Ishikawa (cell line): ENCODE measurements at regions not wholly inside any gene's neighbourhood (a gene's known extent, or its start where the extent isn't known, plus 50 kb on each side); places are given as distances from the start of the nearest gene placed in this dataset.

Source experiments
- CEBPB ChIP-seq: IDR thresholded peaks from 2 replicates; pipeline ENCODE4 v1.6.1; 2012
- CREB1 ChIP-seq: IDR thresholded peaks from 2 replicates; pipeline ENCODE4 v1.6.1; 2012; ENCODE audit warnings: low read depth
- EGR1 ChIP-seq: IDR thresholded peaks from 2 replicates; pipeline ENCODE4 v1.6.1; 2012
- EP300 ChIP-seq: IDR thresholded peaks from 2 replicates; pipeline ENCODE4 v1.6.1; 2012; ENCODE audit warnings: borderline replicate concordance
- MAX ChIP-seq: IDR thresholded peaks from 2 replicates; pipeline ENCODE4 v1.6.1; 2012
- RAD21 ChIP-seq: IDR thresholded peaks from 2 replicates; pipeline ENCODE4 v1.6.1; 2012; ENCODE audit warnings: low read depth
- REST ChIP-seq: IDR thresholded peaks from 2 replicates; pipeline ENCODE4 v1.6.1; 2012; ENCODE audit warnings: low read depth, mild to moderate bottlenecking
- TCF12 ChIP-seq: IDR thresholded peaks from 2 replicates; pipeline ENCODE4 v1.6.1; 2012; ENCODE audit warnings: low read depth
- USF1 ChIP-seq: IDR thresholded peaks from 2 replicates; pipeline ENCODE4 v1.6.1; 2012
- YY1 ChIP-seq: IDR thresholded peaks from 2 replicates; pipeline ENCODE4 v1.6.1; 2012; ENCODE audit warnings: low read depth
- ZBTB7A ChIP-seq: IDR thresholded peaks from 2 replicates; pipeline ENCODE4 v1.6.1; 2012; ENCODE audit warnings: low read depth

- TF ChIP-seq YY1 (no peak), CREB1 (no peak), CEBPB (no peak), USF1 (no peak), REST (no peak), EP300 (no peak), RAD21 (no peak), MAX (no peak), TCF12 (no peak), EGR1 (no peak), ZBTB7A (no peak)
These were observed 341.6 kb downstream of the ZNF608 start for GRCh38 chr5:124404796-124405195.
